Naive thymus-derived CD8-positive, alpha-beta T cell (primary cell): ENCODE measurements at regions not wholly inside any gene's neighbourhood (a gene's known extent, or its start where the extent isn't known, plus 50 kb on each side); places are given as distances from the start of the nearest gene placed in this dataset.

Experiments
- ATAC-seq, 2 donors: fragments of 150-1000 bp; cut with Tn5 transposase in 1 of 2; sonication (Bioruptor Pico), chemical (Tn5 transposase) in 1 of 2; 1 replicate in 1 of 2; 2 replicates in 1 of 2; pipeline ENCODE4 v1.10.0; 2021; ENCODE audit warnings: mild to moderate bottlenecking in 2 of 2, moderate library complexity in 2 of 2
- POLR2A ChIA-PET: fragments of 350-600 bp; sonication (Branson Sonifier 250); formaldehyde crosslinking; loops from one replicate; lab custom pipeline; 2021; ENCODE audit warnings: antibody characterized with exemption; lab: Charles Lee
- DNase-seq, 10 donors: peaks; one replicate each; pipeline versions ENCODE4 v3.0.0 to v3.0.0-alpha.2; 2020 to 2022
- H3K27ac Mint-ChIP-seq, 10 donors: one replicate each; pipeline ENCODE4 v1.8.0; 2020 to 2022; ENCODE audit warnings: mild to moderate bottlenecking in 10 of 10, mixed read lengths in 10 of 10, moderate library complexity in 4 of 10, inconsistent platforms in 1 of 10
- H3K27me3 Mint-ChIP-seq, 5 donors: one replicate each; pipeline ENCODE4 v1.8.0; 2021 to 2022; ENCODE audit warnings: mixed read lengths in 5 of 5
- H3K36me3 Mint-ChIP-seq, 3 donors: one replicate each; pipeline ENCODE4 v1.8.0; 2020 to 2022; ENCODE audit warnings: mixed read lengths in 3 of 3, mild to moderate bottlenecking in 2 of 3, inconsistent platforms in 1 of 3
- H3K4me1 Mint-ChIP-seq, 4 donors: one replicate each; pipeline ENCODE4 v1.8.0; 2021 to 2022; ENCODE audit warnings: mixed read lengths in 4 of 4
- H3K4me3 Mint-ChIP-seq, 10 donors: one replicate each; pipeline ENCODE4 v1.8.0; 2020 to 2022; ENCODE audit warnings: mild to moderate bottlenecking in 10 of 10, mixed read lengths in 10 of 10, moderate library complexity in 6 of 10, inconsistent platforms in 1 of 10
- H3K9me3 Mint-ChIP-seq, 9 donors: one replicate each; pipeline ENCODE4 v1.8.0; 2020 to 2022; ENCODE audit warnings: mixed read lengths in 9 of 9, mild to moderate bottlenecking in 3 of 9, inconsistent platforms in 1 of 9, moderate library complexity in 1 of 9

DNA sequence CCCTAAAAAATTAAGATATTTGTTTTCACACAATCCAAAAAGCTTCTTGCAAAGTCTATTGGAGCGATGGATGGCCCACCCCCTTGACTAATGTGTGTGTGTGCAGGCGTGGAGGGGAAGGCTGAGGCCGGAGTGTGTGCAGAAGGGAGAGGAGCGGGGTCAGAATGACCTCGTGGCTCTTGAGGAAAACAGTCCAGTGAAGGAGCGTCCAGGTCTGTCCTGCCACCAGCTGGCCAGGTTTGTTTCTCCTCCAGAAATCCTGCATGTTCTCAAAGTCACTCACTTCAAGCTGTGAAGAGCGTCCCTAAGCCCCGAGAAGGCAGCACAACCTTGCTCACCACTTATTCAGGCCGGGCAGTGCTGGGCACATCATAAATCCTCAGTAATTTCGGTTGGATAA, 69.5 kb upstream of the SSX2IP start:
- Mint-ChIP-seq H3K4me3 (peak overlapping the region in 1 of 10 donors; percentile 34), H3K27me3 (peaks cover 0 to 22% (median 8%) of the 10 kb centered on the region in 5 donors), H3K36me3 (no peaks in the 10 kb centered on the region), H3K9me3 (no peaks in the 10 kb centered on the region), H3K4me1 (peaks cover 3 to 10% (median 5%) of the 10 kb centered on the region in 4 donors), H3K27ac (no peak overlapping the region)
- POLR2A ChIA-PET, result interaction anchor here (0.5 kb wide), 1 partner anchor 49 kb away, joined by 4 read pairs; no protein-coding TSS in a partner anchor
- DNase-seq (no peak), ATAC-seq (no peak)

DNA sequence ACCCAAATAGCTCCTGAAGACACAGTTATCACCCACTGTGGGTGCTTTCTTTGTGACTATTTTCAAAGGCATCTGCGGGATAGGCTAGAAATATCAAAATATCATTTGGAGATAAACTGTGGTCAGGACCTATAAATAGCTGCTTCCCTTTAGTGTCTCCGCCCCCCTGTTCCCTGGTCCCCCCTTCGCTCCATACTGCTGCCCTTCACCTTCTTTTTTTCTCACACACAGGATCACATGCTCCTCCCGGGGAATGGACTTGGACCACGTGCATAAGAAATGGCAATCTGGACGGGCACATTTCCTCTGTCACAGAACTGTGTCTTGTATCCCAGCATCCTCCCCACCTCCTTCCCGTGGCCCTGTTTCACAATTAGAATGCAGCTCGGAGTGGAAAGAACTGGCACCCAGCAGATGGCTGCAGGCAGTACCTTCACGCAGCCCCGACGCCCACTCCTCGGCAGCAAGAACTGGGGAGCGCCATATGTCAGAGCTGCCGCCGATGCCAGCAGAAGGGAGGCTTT, 68.8 kb upstream of the SSX2IP start:
- Mint-ChIP-seq H3K27ac (peak overlapping the region in 2 of 10 donors; percentile 35 to 60), H3K9me3 (no peaks in the 10 kb centered on the region), H3K4me3 (peak overlapping the region; percentile 26 to 85 (median 60)), H3K36me3 (no peaks in the 10 kb centered on the region), H3K4me1 (peaks cover 3 to 10% (median 5%) of the 10 kb centered on the region in 4 donors), H3K27me3 (peaks cover 0 to 15% (median 9%) of the 10 kb centered on the region in 5 donors)
- ATAC-seq, result peak; percentile 25 to 49
- POLR2A ChIA-PET, result interaction anchor here (0.5 kb wide), 1 partner anchor 48 kb away, joined by 4 read pairs; no protein-coding TSS in a partner anchor
- DNase-seq, result no peak

DNA sequence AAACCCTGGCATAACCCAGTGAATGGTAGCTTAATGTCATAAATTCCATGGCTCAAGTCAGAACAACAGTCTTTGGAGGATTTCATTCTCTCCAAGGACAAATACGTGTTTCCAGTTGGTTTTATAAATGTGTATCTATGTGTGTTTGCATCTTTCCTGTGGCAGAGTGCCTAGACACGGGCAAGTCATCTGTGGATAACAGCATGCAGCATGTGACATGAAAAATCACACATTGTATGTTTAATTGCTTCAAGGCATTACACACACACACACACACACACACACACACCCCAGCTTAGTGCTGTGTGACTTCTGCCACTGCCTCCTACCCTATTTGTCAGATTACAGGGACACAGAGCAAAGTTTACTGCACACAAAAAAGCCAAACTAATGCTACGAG, 68.2 kb upstream of the SSX2IP start:
- no peak overlapping the region for H3K27ac Mint-ChIP-seq
- H3K4me1 Mint-ChIP-seq, result peaks cover 3 to 11% (median 5%) of the 10 kb centered on the region in 4 donors
- peaks cover 0 to 15% (median 10%) of the 10 kb centered on the region in 5 donors for H3K27me3 Mint-ChIP-seq
- ATAC-seq, result no peak
- no peak for DNase-seq
- peaks cover 0 to under 1% (median 0%) of the 10 kb centered on the region in 3 donors for H3K36me3 Mint-ChIP-seq
- POLR2A ChIA-PET, result no interaction called here
- no peaks in the 10 kb centered on the region for H3K9me3 Mint-ChIP-seq
- H3K4me3 Mint-ChIP-seq, result peak overlapping the region in 1 of 10 donors; percentile 85

DNA sequence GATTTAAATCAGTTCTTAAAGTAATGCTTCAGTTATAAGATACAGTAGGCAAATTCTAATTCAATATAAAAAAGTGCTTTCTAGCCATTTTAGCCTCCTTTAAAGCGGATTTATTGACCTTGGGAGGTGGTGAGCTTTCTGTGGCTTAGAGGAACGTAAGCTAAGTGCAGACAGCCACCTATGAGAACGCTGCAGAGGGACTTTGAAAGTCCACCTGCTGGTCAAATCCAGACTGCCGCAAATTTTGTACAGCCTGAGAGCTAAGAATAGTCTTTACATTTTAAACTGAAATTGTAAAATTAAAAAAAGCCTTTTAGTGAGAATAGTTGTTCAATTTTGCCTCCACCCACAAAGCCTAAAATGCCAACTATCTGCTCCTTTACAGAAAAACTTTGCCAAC, 67.0 kb upstream of the SSX2IP start:
- POLR2A ChIA-PET, result no interaction called here
- DNase-seq (no peak), ATAC-seq (no peak)
- peaks cover 4 to 27% (median 14%) of the 10 kb centered on the region in 5 donors for H3K27me3 Mint-ChIP-seq
- peaks cover 5 to 15% (median 7%) of the 10 kb centered on the region in 4 donors for H3K4me1 Mint-ChIP-seq
- no peak overlapping the region for H3K27ac Mint-ChIP-seq
- H3K9me3 Mint-ChIP-seq, result no peaks in the 10 kb centered on the region
- no peak overlapping the region for H3K4me3 Mint-ChIP-seq
- peaks cover 0 to 5% (median 0%) of the 10 kb centered on the region in 3 donors for H3K36me3 Mint-ChIP-seq

DNA sequence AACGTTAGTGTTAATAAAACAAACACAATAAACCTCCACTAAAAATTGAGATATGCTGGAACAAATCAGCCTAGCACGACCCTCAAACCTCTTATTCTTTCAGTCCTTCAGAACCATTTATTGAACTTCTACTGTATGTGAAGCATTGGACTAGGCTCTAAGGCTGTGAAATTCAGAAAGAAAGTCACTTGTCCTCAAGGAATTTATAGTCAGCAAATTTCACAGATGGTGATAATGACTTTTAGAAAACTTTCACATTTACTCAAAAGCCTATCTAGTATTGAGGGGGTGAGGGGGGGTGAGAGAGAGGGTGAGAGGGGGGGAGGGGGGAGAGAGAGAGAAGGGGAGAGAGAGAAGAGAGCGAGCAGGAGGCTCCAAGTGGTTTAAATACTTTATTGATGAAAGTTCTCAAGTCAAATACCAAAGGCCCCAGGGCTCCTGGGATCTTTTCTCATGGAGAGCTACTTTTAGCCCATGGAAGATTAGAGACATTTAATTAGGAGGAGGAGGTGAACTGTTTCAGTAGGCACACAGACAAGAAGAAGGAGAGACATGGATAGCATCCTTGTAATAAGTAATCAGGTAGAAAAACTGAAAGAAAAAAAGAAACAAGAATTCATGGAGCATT, 66.3 kb upstream of the SSX2IP start:
- ATAC-seq (no peak), DNase-seq (no peak)
- peaks cover 5 to 15% (median 7%) of the 10 kb centered on the region in 4 donors for H3K4me1 Mint-ChIP-seq
- POLR2A ChIA-PET, result no interaction called here
- H3K27me3 Mint-ChIP-seq, result peaks cover 4 to 30% (median 14%) of the 10 kb centered on the region in 5 donors
- H3K27ac Mint-ChIP-seq, result peak overlapping the region in 1 of 10 donors; percentile 28
- no peak overlapping the region for H3K4me3 Mint-ChIP-seq
- H3K9me3 Mint-ChIP-seq, result no peaks in the 10 kb centered on the region
- H3K36me3 Mint-ChIP-seq, result peaks cover 0 to 5% (median 0%) of the 10 kb centered on the region in 3 donors

DNA sequence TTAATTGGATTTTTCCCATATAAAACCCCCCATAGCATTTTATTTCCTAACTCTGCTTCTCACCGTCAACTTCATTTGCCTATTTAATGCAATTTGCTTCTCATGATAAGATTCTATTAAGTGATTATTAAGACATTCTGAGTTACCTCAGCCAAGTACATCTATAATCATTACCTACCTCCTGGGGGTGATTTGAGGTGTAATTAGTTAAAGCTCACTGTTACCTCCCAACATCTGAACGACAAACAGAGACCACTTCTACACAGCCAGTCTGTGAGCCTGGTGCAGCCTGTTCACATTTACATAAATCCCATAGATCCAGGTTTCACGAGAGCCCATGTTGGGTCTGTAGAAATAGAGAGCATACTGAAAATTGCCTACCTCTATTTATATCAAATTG, 65.7 kb upstream of the SSX2IP start:
- no peak overlapping the region for H3K4me3 Mint-ChIP-seq
- POLR2A ChIA-PET, result no interaction called here
- no peak for DNase-seq
- no peaks in the 10 kb centered on the region for H3K9me3 Mint-ChIP-seq
- ATAC-seq, result no peak
- H3K36me3 Mint-ChIP-seq, result peaks cover 0 to 5% (median 0%) of the 10 kb centered on the region in 3 donors
- peaks cover 7 to 30% (median 14%) of the 10 kb centered on the region in 5 donors for H3K27me3 Mint-ChIP-seq
- H3K4me1 Mint-ChIP-seq, result peaks cover 5 to 15% (median 7%) of the 10 kb centered on the region in 4 donors
- H3K27ac Mint-ChIP-seq, result no peak overlapping the region

DNA sequence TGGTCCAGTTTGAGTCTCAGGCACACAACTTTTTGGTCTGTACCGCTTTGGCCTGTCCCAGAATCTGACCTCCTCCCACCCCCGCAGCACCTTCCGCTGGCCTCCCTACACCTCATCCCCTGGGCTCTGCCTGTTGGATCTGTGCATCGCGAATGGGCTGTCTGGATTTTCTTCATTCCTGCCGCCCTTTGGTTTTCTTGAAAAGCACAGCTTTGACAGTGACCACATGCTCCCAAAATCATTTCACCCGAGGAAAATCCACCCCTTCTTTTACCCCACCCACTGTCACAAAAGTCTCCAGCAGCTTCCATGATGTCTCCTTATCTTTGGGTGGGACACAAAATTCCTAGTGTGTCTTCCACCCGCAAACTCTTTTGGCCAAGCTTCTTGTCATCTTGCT, 65.0 kb upstream of the SSX2IP start:
- H3K27me3 Mint-ChIP-seq, result peaks cover 7 to 29% (median 13%) of the 10 kb centered on the region in 5 donors
- H3K4me3 Mint-ChIP-seq, result no peak overlapping the region
- peak overlapping the region in 1 of 10 donors; percentile 57 for H3K27ac Mint-ChIP-seq
- DNase-seq (no peak), ATAC-seq (no peak)
- POLR2A ChIA-PET, result no interaction called here
- H3K36me3 Mint-ChIP-seq, result peaks cover 0 to 5% (median 0%) of the 10 kb centered on the region in 3 donors
- peaks cover 5 to 15% (median 7%) of the 10 kb centered on the region in 4 donors for H3K4me1 Mint-ChIP-seq
- H3K9me3 Mint-ChIP-seq, result no peaks in the 10 kb centered on the region

DNA sequence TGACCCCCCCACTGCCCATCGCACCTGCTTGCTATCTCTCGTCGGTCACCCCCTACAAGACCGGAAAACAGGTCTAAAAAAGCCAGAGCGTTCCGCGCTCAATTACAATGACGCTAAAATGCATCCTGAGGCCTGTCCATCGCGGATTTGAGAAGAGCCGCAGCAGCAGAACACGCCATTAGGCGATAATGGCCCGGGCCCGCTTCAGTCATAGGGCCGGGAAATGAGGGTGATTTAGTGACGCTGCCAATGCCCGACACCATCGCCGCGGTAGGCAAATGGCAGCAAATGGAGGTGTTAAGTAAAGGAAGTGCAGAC, 64.1 kb upstream of the SSX2IP start:
- DNase-seq (no peak), ATAC-seq (no peak)
- POLR2A ChIA-PET, result no interaction called here
- Mint-ChIP-seq H3K4me3 (no peak overlapping the region), H3K27ac (no peak overlapping the region), H3K4me1 (peaks cover 4 to 15% (median 6%) of the 10 kb centered on the region in 4 donors), H3K36me3 (peaks cover 0 to 5% (median 0%) of the 10 kb centered on the region in 3 donors), H3K27me3 (peaks cover 7 to 26% (median 9%) of the 10 kb centered on the region in 5 donors), H3K9me3 (no peaks in the 10 kb centered on the region)

DNA sequence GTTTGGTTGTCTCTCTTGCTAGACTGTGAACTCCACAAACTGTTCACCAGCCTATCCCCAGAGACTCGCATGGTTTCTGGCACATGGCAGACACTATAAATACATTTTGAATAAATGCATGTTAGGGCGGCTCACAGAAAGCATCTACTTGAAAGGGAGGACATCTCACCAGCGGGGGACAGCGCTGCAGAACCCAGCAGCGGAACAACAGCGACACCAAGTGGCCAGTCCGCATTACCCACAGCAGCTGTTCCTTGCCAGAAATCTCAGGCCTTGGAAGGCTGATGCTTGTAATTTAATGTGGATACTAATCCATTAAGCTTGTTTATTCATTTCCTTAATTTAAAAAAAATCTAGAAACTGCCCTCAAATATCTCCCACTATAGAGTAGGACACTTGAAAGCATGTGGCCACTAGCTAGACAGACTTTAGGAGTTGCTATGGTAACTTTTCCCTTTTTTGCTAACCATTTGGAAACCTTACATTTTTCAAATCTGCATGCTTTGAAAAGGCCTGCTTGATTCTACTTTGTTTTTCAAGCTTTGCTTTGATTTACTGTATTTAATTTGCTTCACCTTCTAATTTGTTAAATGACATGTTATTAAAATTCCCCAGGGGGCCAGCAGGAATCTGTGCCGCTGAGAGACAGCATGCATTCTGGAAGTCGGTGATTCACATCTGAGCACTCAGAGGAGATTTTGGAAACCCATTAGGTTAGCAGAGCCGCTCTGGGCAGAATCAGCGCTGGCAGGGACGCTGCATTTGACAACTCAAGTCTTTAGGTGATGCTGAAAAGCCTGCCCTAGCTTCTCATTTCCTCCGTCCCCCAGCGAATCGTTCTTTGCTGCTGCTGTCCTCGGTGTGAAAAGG, 63.5 kb upstream of the SSX2IP start:
- no peak overlapping the region for H3K4me3 Mint-ChIP-seq
- peak overlapping the region in 2 of 10 donors; percentile 46 to 58 for H3K27ac Mint-ChIP-seq
- DNase-seq, result peak; percentile 58 to 81 (median 68)
- peaks cover 4 to 22% (median 7%) of the 10 kb centered on the region in 5 donors for H3K27me3 Mint-ChIP-seq
- H3K4me1 Mint-ChIP-seq, result peaks cover 0 to 9% (median 3%) of the 10 kb centered on the region in 4 donors
- peaks cover 0 to 5% (median 0%) of the 10 kb centered on the region in 3 donors for H3K36me3 Mint-ChIP-seq
- POLR2A ChIA-PET, result interaction anchor here (0.6 to 1.3 kb wide), 3 partner anchors 44 to 610 kb away, joined by 3 to 4 read pairs (median 3); no protein-coding TSS in a partner anchor
- ATAC-seq, result peak; percentile 83 to 95
- H3K9me3 Mint-ChIP-seq, result no peaks in the 10 kb centered on the region

DNA sequence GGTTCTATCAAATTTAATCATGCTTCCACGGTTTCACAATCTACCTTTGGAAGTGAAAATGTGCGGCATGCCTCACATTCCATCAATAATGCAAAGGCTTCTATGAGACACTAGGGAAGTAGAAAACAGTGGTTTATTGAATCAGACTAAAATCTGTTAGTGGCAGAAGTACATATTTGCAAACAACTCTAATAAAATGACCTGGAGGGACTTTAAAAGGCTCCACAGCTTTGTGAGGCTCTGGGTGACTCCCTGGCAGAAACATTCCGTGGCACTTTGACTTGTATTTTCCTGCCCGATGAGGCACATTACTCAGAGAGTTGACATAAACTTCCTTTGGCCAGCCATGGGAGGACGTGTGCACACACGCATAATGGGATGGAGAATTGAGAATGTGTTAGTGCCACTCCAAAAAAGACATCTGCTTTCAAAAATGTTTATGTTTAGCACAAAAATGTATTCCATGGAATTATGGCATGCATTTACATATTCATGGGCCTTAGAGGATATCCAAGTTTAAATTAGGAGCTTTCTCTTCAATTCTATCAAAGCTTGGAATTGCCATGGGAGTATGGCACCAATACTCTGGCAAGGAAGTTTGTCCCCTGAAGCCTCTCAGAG, 60.0 kb upstream of the SSX2IP start:
- Mint-ChIP-seq H3K4me3 (no peak overlapping the region), H3K27ac (peak overlapping the region in 1 of 10 donors; percentile 6), H3K4me1 (peaks cover 0 to 5% (median 3%) of the 10 kb centered on the region in 4 donors), H3K27me3 (peaks cover 4 to 22% (median 7%) of the 10 kb centered on the region in 5 donors), H3K36me3 (peaks cover 0 to 5% (median 0%) of the 10 kb centered on the region in 3 donors), H3K9me3 (no peaks in the 10 kb centered on the region)
- ATAC-seq, result no peak
- no peak for DNase-seq
- POLR2A ChIA-PET, result no interaction called here

DNA sequence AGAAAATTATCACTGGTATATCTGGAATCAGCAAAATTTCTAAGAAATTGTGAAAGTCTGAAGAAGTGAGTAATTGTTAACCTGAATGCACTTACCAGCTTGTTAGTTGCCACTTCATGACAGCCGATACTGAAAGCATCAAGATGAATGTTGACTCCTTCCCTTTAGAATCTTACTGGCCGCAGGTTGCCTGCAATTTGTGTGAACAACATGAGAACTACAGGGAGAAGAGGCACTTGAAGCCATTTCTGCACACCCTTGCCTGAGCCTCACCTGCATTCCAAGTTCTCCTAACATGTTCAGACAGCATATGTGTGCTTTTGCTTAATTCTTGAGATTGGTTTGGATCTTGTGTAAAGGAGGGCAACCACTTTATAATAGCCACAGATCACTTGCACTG, 59.2 kb upstream of the SSX2IP start:
- Mint-ChIP-seq H3K4me3 (no peak overlapping the region), H3K36me3 (peaks cover 0 to 5% (median 0%) of the 10 kb centered on the region in 3 donors), H3K27ac (no peak overlapping the region), H3K9me3 (no peaks in the 10 kb centered on the region), H3K27me3 (peaks cover 4 to 21% (median 7%) of the 10 kb centered on the region in 5 donors), H3K4me1 (peaks cover 0 to 5% (median 3%) of the 10 kb centered on the region in 4 donors)
- POLR2A ChIA-PET, result no interaction called here
- DNase-seq (no peak), ATAC-seq (no peak)

DNA sequence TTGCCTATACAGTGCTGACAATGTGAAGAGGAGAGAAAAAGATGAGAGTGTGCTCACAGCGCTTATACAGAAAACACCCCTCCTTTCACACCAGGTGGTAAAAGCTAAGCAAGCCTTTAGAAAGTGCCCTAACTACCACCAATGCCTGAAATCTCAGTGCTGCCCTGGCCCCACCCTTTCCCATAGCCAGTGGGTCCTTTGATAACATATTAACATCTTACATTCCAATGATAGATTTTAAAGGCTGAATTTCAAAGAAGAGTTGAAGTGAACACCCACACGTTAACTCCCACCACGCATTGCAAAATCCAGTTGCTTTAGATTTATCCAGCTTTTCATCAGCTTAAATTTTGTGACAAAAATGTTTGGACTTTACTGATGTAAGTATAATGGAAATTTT, 58.1 kb upstream of the SSX2IP start:
- no peaks in the 10 kb centered on the region for H3K9me3 Mint-ChIP-seq

More for the DNA sequence above, 58.1 kb upstream of the SSX2IP start:
- DNase-seq (no peak), ATAC-seq (no peak)
- no peak overlapping the region for H3K4me3 Mint-ChIP-seq
- H3K36me3 Mint-ChIP-seq, result peaks cover 0 to 3% (median 0%) of the 10 kb centered on the region in 3 donors
- peaks cover 0 to 2% (median 1%) of the 10 kb centered on the region in 4 donors for H3K4me1 Mint-ChIP-seq
- H3K27me3 Mint-ChIP-seq, result peaks cover 3 to 17% (median 6%) of the 10 kb centered on the region in 5 donors
- POLR2A ChIA-PET, result no interaction called here
- no peak overlapping the region for H3K27ac Mint-ChIP-seq
